Medulla oblongata (tissue), 1 donor: ENCODE measurements at regions not wholly inside any gene's neighbourhood (a gene's known extent, or its start where the extent isn't known, plus 50 kb on each side); places are given as distances from the start of the nearest gene placed in this dataset.
A peak's percentile ranks its signal among the peaks of the same experiment; 100 is the strongest.
"Not testable (repeated sequence)": the region's sequence is repeated elsewhere in the genome, so short reads cannot be mapped to it uniquely, and the experiment has no call there.

Experiments used
- DNase-seq: peaks from one replicate; pipeline ENCODE4 v3.0.0-alpha.2; 2015; ENCODE audit errors: extremely low spot score

DNA sequence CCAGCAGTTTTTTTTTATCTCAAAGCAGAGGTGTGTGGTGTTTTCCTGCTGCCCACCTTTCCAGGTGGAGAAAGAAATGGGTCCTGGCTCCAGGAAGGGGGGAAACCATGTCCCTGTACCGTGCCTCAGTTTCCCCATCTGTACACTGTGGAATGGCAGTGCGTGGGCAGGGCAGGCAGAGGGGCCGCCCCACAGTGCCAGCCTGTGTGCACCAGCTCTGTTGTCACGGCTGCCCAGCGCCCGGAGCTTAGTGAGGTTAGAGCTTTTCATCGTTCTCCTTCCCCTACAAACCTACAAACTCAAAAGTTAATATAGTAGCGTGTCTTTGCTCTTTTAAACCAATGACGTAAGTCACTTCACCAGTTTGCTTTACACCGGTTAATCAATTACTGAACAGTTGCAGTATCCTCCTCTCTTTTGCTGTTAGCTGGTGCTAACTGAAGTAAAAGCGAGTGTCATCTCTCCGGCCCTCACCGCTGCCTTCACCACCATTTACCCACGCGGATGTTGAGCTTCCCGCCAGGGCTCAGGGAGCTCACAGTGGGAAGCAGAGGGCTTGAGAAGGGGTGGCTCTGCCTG is 114.8 kb upstream of the ADRA2C start:
- DNase-seq, result no peak

DNA sequence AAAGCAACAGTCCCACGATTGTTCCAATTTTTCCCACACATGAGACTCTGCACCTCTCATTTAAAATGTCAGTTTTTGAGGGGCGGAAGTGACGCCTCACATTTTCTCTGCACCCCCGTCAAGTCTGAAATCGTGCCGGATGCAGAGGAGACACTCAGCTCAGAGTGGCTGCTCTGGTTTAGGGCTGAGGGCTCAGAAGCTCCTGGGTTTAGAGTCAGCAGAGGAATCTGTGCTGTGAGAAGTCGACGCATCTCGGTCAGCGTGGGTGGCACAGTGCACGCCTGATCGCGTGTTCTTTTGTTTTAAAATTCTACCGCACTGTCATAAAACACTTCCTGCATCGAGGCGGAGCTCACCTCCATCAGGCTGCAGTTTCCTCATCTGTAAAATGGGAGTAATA is 116.7 kb upstream of the ADRA2C start:
- DNase-seq, result no peak

DNA sequence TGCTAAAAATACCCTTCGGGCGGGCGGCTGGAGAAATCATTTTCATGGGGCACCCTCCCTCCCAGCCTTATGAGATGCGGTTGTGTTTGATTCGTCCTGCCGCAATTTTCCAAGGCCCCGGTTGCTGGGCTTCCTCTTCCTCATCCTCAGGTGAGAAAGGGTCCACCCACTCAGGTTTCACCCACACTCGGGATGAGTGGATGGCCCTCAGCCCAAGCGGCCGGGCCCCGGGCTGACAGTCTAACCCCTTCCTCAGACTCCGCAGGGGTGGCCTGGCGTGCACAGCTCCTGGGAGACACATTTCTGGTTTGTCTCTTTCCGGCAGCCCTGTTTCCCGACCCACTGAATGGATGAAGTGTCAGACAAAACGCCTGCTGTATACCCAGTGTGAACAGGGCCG is 116.5 kb upstream of the LRPAP1 start:
- no peak for DNase-seq

DNA sequence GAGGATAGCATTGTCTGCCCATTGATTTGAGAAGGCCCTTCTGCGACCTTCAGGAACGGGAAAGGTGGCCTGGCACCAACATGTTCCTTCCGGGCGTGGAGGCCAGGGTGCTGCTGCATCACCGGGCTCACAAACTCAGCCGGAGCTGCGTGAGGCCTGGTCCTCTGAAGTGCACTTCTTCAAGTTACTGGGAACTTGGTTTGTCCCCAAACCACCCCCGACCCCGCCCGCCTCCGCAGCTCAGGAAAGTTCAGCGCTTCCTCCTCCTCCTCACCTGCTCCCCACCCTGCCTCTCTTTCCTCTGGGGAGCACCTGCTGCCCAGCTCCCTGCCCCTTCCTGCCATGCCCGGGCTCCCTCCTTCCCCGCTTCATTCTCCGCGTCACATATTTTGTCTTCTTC is 116.0 kb upstream of the LRPAP1 start:
- no peak for DNase-seq

DNA sequence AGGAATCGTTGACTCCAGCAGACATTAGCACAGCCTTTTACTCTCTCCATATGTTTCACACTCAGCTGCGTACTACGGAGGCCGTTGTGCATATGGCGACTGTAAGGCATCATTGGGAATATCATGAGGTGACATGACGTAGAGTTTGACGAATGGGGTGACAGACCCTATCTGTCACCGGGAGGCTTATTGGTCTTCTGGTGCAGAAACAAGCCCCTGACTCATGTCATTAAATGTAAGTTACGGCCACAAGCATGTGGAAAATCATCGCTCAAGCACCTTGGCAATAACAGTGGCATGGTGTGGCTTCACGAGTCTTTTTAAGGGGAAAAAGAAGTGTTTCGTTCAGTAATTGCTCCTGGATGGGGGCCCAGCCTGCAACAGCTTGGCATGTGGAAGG is 115.2 kb upstream of the LRPAP1 start:
- DNase-seq, result no peak

DNA sequence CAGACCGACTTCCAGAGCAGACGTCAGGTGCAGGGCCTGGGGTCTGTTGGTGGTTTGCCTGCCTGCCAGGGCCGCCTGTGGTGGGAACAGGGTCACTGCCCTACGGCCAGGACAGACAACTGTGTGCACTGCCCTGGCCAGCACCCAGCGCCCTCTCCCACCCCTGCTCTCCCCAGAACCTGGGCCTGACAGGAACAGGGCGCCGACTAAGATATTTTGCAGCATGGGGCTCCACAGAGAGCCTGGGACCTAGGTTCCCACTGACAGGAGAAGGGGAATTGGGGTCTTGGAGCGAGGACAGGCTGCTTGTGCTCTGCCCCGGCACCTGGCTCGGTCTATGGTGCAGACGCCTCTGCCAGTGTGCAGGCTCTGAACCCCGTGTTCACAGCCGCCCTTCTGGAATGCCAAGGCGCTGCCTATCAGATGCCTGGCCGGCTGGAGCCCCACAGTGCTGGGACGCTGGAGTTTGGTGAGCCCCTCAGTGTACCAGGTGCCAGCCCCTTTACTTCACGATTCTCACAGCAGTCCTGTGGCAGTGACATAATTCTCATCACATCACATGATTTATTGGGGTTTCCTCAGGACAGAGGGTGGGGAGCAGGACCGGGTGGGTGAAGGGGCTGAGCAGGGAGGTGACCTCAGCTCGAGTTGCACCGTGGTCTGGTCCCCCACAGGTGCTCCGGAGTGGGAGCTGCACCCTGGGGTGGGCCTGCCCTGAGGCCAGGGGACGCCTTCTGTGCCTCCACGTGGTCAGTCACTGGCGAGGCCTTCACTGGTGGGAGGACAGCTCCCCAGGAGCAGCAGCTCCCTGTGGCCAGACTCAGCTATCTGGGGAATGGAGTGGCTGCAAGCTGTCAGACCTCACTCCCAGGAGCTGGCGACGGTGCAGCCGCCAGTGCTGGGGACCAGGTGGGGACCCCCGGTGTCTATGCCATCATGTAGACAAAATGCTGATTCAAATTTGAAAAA is 113.8 kb upstream of the LRPAP1 start:
- DNase-seq, result no peak

DNA sequence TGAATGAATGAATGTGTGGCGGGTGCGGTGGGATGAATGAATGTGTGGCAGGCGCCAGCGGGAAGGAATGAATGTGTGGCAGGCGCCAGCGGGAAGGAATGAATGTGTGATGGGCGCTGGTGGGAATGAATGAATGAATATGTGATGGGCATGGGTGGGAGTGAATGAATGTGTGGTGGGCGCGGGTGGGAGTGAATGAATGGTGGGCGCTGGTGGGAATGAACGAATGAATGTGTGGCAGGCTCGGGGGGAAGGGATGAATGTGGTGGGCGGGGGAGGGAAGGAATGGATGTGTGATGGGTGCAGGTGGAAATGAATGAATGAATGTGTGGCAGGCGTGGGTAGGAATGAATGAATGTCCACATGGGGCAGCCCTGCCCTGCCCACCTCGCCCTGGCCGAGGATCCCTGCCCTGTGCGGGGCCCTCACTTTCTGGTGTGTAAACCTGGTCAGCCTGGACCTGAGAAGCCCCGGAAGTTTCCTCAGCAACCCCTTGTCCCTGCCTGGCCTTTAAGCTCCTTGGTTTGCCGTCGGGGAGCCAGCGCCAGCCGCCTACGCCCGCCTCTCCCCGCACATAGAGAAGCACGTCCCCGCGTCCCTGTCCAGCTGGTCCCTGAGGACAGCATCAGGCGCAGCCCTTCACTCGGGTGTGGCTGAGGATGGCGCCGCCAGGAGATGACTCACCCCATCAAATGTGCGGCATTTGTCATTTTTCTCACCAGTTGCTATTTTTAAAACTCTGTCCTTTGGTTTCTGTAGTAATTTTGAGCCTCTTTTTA is 112.8 kb upstream of the LRPAP1 start:
- no peak for DNase-seq

DNA sequence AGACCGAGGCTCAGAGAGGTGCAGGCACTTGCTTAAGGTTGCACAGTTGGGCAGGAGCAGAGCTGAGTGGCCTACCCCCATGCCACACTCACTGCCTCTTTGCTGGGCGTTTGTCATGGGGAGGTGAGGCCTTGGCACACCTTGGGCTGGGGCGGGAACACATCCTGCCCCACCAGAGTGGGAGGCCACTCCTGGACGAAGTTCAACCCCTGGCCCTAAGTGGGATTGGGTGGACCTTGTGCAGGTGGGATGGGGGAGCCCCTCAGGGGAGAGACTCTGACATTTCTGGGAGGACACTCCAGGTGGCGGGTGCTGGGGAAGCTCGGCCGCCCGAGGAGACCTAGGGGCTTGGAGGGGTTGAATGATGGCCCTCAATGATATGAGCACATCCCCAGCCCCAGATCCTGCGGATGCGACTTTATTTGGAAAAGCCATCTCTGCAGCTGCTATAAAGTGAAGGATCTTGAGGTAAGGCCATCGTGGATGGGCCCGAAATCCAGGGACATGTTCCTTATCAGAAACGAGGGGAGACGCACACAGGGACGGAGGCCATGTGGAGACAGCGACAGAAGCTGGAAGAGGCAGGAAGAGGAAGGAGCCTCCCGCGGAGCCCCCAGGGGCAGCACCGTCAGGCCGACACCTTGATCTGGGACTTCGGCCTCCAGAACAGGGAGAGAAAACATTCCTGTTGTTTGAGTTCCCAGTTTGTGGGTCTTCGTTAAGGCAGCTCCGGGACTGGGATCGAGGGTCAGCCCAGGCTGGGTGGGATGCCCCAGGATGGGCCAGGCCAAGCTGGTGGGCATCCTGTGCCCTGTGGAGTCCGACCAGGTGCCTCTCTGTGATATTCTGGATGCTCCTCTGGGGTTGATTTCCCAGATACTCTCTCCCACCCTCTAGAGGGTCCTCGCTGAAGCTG is 111.6 kb upstream of the LRPAP1 start:
- DNase-seq, result no peak

DNA sequence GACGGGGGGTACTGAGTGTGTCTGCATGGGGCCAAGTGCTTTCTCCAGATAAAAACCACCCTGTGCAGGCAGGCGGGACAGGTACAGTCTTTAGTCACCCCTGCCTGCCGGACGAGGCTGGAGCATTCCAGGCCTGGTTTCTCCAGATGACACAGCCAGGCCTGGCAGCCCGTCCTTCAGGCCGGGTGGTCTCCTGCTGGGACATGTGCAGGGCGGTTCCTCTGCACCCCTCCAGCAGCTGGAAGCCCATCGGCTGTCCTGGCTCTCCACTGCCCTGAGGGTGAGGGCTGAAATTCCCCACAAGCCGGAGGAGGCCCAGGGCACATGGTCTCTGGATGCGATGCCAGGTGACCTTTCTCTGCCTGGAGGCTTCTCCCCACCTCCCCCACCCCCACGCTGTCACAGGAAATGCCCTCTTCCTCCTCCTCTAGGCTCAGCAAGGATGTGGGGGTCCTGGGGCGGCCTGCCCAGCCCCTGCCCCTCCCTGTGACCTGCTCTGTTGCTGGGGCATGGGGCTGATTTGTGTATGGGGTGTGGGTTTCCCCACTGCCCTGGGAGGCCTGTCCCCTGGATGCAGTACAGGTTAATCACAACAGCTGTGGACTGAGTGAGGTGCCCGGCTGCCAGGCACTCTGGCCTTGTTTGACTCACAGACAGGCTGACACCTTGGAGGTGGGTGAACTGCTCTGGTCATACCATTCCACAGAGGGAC is 110.7 kb upstream of the LRPAP1 start:
- DNase-seq, result no peak

DNA sequence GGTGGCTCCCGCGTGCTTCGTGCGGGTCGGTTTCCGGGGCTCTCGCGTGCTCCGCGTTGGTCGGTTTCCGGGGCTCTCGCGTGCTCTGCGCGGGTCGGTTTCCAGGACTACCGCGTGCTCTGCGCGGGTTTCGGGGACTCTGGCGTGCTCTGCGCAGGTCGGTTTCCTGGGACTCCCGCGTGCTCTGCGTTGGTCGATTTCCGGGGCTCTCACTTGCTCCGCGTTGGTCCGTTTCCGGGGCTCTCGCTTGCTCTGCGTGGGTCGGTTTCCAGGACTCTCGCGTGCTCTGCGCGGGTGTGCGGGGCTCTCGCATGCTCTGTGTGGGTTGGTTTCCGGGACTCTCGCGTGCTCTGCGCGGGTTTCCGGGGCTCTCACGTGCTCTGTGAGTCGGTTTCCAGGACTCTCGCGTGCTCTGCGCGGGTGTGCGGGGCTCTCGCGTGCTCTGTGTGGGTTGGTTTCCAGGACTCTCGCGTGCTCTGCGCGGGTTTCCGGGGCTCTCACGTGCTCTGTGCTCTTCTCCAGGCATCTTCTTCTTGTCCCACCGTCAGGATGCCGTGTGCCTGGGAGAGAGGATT is 109.9 kb upstream of the LRPAP1 start:
- no peak for DNase-seq

DNA sequence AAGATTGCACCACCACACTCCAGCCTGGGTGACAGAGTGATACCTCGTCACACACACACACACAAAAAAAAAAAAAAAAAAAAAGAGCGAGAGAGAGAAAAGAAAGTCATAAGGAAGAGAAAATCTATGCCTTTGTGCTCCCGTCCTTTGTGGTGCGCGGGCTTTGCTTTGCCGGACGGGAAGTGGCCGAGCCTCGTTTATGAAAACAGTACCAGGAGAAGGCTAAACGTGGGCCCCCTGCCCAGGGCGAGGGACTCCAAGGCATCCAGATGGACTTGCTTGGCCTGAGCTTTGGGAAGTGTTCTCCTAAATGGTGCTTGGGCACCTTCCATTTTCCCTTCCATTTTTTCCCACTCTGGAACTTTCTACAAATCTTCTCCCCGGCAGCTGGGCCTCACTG is 109.3 kb upstream of the LRPAP1 start:
- no peak for DNase-seq

DNA sequence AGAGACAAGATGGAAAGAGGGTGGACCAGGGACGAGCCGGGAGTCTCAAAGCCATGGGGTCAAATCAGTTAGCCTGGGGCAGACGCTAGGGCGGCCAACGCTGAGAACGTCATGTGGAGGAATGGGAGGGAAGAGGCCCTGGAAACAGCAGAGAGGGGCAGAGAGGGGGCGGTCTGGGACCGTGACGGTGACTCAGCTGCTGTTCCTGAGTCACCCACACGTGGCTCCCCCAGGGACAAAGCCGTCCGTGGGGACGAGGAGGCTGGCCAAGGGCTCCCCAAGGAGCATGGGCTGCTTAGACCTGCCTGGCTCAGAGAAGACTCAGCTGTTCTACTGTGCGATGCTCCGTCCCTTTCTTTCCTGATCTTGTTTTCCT is 108.4 kb upstream of the LRPAP1 start:
- DNase-seq, result no peak

DNA sequence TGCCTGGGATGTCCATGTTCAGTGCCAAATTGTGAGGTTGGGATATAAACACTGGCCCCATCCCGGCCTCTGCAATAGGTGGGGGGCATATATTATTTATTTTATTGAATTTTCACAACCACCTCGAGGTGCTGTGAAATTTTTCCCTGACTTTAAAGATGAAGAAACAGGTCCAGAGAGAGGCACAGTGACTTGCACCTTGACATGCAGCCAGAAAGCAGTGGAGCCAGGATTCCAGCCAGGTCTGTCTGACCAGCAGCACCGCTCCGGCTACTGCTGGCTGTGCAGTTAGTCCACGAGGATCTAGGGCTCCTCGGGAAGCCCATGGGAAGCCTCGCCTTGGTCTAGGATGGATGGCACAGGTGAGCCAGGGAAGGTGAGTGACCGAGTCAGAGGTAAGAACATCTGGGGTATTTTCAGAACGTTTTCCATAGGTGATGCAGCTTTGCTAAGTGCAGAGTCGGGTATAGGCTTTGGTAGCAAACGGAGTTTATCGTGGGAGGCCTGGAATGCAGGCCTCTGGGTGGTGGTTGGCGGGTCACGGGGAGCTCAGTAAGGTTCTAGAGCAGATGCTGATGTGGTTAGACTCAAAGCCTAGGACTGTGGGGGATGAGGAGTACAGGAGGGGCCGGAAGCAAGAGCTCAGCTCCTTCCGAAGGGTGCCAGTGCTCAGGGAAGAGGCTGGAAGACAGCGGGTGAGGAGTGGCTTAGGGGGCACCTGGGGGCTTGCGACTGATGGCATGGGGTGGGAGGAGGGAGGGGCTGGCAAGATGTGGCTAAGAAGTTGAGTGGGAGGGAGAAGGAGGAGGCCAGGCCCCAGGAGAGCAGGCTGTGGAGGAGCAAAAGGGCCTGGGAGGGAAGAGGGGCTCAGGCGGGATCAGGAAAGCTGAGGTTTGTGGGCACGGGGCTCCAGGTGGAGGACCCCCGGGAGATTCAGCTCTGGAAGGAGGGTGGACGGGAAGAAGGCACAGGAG is 107.7 kb upstream of the LRPAP1 start:
- no peak for DNase-seq

DNA sequence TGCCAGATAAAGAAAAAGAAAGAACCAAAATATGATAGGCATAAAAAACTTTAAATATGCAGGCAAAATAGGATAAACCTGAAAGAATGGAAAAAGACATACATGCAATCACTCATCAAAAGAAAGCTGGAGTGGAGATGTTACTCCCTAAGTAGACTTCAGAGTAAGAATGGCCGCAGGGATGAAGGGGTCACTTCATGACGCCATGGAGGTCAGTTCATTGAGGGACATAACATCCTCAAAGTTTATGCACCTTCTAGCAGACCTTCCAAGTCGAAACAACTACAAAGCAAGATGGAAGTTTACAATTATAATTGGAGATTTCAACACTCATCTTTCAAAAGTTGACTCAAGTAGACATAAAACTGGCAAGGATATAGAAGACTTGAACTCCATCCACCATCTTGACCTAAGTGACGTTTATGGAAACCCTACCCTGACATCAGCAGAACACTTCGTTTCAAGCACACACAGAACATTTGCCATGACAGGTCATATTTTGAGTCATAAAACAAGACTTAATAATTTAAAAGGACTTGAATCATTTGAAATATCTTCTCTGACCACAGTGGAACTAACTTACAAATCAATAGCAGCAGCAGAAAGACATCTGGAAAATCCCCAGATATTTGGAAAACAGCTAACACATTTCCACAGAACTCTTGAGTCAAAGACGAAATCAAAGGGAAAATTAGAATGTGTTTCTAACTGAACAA is 106.0 kb upstream of the LRPAP1 start:
- DNase-seq, result no peak

DNA sequence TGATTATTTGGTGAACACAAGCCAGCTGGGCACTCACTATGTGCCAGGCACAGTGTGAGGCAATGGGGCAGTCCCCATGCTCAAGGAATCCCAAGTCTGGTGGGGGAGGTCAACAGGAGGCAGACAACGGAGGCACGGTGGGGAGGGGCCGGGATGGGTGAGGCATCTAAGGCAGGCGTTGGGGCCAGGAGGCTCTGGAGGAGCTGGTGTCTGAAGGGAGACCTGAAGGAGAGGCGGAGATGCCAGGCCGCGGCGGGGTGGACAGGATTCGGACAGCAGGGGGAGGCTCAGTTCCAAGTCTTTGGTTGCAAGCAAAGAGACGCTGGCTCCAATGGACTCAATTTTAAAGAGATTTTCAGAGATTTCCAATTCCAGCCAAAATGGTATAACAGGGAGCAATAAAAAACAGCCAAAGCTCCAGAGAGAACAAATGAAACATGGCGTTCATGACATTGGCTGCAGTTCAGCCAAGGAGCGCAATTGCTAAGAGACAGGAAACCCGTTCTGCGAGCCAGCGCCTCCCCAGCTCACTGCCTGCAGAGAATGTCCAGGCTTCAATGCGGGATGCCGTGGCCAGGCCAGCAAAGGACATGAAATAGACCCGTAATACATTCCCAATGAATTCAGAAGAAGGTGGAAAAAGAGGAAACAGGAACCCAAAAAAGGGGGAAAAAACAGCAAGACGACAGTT is 105.2 kb upstream of the LRPAP1 start:
- DNase-seq, result peak; percentile 48

DNA sequence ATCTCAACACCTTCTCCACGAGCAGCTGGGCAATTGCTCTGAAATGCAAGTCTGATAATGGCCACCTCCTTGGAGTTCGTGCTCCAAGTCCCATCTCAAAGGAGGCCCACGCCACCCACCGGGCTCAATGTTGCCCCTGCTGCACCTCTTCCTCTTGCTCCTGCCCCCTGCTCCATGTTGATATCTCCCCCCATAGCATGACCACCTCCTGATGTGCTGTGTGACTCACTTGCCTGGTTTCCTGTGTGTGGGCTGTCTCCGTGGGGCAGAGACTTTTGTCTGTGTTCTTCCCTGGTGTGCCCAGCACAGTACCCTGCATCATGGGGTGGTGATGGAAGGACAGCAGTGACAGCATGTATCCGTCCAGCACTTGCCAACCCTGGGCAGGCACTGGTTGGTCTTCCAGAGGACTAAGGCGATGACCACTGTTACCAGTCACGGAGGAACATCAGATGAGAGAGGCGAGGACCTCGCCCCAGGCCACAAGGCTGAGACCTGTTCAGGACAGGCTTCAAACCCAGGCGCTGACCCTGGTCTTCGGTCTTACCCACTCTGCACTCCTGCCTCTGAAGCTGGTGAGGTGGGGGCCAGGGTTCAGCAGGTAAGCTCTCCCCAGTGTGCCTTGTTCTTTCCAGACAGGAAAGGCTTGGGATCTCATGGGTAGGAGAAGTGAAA is 104.6 kb upstream of the LRPAP1 start:
- DNase-seq, result no peak

DNA sequence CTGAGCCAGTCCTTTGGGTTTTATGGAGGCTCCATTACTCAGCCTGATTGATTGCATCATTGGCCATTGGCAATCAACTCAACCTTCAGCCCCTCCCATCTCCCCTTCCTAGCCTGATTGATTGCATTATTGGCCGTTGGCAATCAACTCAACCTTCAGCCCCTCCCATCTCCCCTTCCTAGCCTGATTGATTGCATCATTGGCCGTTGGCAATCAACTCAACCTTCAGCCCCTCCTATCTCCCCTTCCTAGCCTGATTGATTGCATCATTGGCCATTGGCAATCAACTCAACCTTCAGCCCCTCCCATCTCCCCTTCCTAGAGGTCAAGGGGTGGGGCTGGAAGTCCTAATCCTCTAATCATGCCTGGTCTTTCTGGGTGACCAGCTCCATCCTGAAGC is 103.8 kb upstream of the LRPAP1 start:
- DNase-seq, result not testable (repeated sequence)
